ENCODE measurements at regions not wholly inside any gene's neighbourhood (a gene's known extent, or its start where the extent isn't known, plus 50 kb on each side); places are given as distances from the start of the nearest gene placed in this dataset.

- TF ChIP-seq CTCF (IDR thresholded peaks at IDR 0.05 in 4 of 5, conservative IDR thresholded peaks at IDR 0.05 in 1 of 5) (no peak), POLR2A (IDR thresholded peaks at IDR 0.05) (no peak)
These were observed 380.2 kb downstream of the FGF9 start for GRCh38 chr13:22050951-22051563.

Data from gastrocnemius medialis (tissue), 4 donors.